ENCODE measurements at regions not wholly inside any gene's neighbourhood (a gene's known extent, or its start where the extent isn't known, plus 50 kb on each side); places are given as distances from the start of the nearest gene placed in this dataset.

DNA sequence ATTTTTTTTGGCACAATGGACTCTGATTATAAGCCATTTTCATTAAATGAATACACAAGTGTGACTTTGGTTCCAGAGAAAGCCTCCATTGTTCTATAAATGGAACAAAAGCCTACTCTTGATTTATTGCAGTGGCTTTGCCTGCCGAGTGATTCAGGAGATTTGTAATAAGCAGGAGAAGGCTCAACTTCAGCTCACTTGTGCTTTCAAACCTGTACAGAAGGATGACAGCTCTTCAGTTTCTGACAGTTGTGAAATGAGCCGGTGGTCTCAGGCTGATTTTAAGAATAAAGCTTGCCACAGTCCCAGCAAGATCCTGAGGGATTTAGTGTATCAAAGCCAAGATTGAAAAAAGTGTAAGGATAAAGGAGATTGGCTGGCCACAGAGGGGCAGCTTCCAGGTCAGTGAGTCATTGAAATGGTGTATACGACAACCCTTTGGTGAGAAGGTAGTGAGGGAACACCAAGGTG lies 438.8 kb upstream of the TGFBR2 start:
- H3K27ac Mint-ChIP-seq (ENCODE audit: unreplicated experiment) = no peak overlapping the region
- H3K4me3 Mint-ChIP-seq (ENCODE audit: unreplicated experiment) = no peak overlapping the region
- no peaks in the 10 kb centered on the region for H3K4me1 Mint-ChIP-seq (ENCODE audit: low read depth)
- no peak for TF ChIP-seq CTCF (IDR thresholded peaks at IDR 0.05)
- no peak for DNase-seq (ENCODE audit: low spot score)
- H3K36me3 Mint-ChIP-seq (ENCODE audit: low read depth) = peaks cover 2% of the 10 kb centered on the region
- H3K9me3 Mint-ChIP-seq (ENCODE audit: low read depth) = peaks cover 3% of the 10 kb centered on the region
- no peaks in the 10 kb centered on the region for H3K27me3 Mint-ChIP-seq (ENCODE audit: low read depth)

DNA sequence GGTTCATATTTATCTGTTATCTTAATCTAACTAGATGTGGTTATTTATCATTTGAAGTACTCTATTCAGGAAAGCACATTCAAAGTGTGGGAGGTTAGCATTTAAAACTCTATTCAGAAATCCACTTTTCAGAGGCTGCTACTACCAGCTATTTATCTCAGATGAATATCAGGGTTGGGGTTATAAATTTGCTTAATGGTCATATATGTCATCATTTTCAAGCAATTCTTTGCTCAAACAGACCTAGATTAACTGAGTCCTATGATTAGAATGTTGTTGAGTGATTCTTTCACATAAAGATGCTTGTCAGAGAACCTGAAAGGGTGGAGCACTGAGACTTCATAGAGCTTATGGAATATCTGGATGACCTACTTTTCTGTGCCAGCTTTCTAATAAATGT lies 436.9 kb upstream of the TGFBR2 start:
- Mint-ChIP-seq H3K4me3 (ENCODE audit: unreplicated experiment) (no peak overlapping the region), H3K4me1 (ENCODE audit: low read depth) (no peaks in the 10 kb centered on the region), H3K27me3 (ENCODE audit: low read depth) (no peaks in the 10 kb centered on the region), H3K9me3 (ENCODE audit: low read depth) (peaks cover 3% of the 10 kb centered on the region), H3K36me3 (ENCODE audit: low read depth) (peaks cover 2% of the 10 kb centered on the region), H3K27ac (ENCODE audit: unreplicated experiment) (no peak overlapping the region)
- TF ChIP-seq CTCF (IDR thresholded peaks at IDR 0.05) = no peak
- no peak for DNase-seq (ENCODE audit: low spot score)

GRCh38 chr3:30170681-30171438 lies 435.5 kb upstream of the TGFBR2 start:
- no peak overlapping the region for H3K4me3 Mint-ChIP-seq (ENCODE audit: unreplicated experiment)

DNA sequence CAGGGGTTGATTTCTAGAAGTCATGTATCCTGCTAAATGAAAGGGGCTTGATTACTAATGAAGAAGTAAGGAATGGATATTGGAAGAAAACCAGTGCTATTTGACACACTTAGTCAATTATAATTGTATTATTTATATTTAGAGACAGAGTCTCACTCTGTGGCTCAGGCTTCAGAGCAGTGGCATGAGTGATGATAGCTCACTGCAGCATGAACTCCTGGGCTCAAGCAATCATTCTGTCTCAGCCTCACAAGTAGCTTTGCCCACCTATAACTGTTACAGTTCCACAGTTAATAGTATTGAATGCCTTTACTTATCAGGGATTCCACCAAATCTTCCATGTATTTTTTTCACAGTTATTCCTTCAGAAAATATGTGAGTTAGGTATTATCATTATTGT lies 432.0 kb upstream of the TGFBR2 start:
- H3K9me3 Mint-ChIP-seq (ENCODE audit: low read depth) = no peaks in the 10 kb centered on the region
- H3K4me1 Mint-ChIP-seq (ENCODE audit: low read depth) = no peaks in the 10 kb centered on the region
- no peak for TF ChIP-seq CTCF (IDR thresholded peaks at IDR 0.05)
- H3K27me3 Mint-ChIP-seq (ENCODE audit: low read depth) = no peaks in the 10 kb centered on the region
- no peak overlapping the region for H3K4me3 Mint-ChIP-seq (ENCODE audit: unreplicated experiment)
- H3K27ac Mint-ChIP-seq (ENCODE audit: unreplicated experiment) = no peak overlapping the region
- DNase-seq (ENCODE audit: low spot score) = no peak
- no peaks in the 10 kb centered on the region for H3K36me3 Mint-ChIP-seq (ENCODE audit: low read depth)

More at GRCh38 chr3:30170681-30171438, 435.5 kb upstream of the TGFBR2 start:
- no peak for DNase-seq (ENCODE audit: low spot score)
- Mint-ChIP-seq H3K27ac (ENCODE audit: unreplicated experiment) (no peak overlapping the region), H3K36me3 (ENCODE audit: low read depth) (peaks cover 2% of the 10 kb centered on the region), H3K4me1 (ENCODE audit: low read depth) (no peaks in the 10 kb centered on the region), H3K27me3 (ENCODE audit: low read depth) (no peaks in the 10 kb centered on the region), H3K9me3 (ENCODE audit: low read depth) (peaks cover 2% of the 10 kb centered on the region)
- TF ChIP-seq CTCF (IDR thresholded peaks at IDR 0.05) = no peak

- Mint-ChIP-seq H3K27ac (ENCODE audit: unreplicated experiment) (no peak overlapping the region), H3K9me3 (ENCODE audit: low read depth) (no peaks in the 10 kb centered on the region), H3K27me3 (ENCODE audit: low read depth) (no peaks in the 10 kb centered on the region), H3K36me3 (ENCODE audit: low read depth) (no peaks in the 10 kb centered on the region), H3K4me1 (ENCODE audit: low read depth) (no peaks in the 10 kb centered on the region), H3K4me3 (ENCODE audit: unreplicated experiment) (no peak overlapping the region)
- no peak for DNase-seq (ENCODE audit: low spot score)
- no peak for TF ChIP-seq CTCF (IDR thresholded peaks at IDR 0.05)
Measured at GRCh38 chr3:30180310-30181177, 425.9 kb upstream of the TGFBR2 start.
